GM12892 (cell line): ENCODE measurements at regions not wholly inside any gene's neighbourhood (a gene's known extent, or its start where the extent isn't known, plus 50 kb on each side); places are given as distances from the start of the nearest gene placed in this dataset.

Experiments used
- POLR2A ChIP-seq: IDR thresholded peaks from 2 replicates; pipeline ENCODE4 v1.6.1; 2011; ENCODE audit warnings: low read depth, low read length, control low read depth
- POLR2AphosphoS5 ChIP-seq: IDR thresholded peaks from 2 replicates; pipeline ENCODE4 v1.6.1; 2011; ENCODE audit warnings: low read depth, low read length, control low read depth
- TAF1 ChIP-seq: IDR thresholded peaks from 2 replicates; pipeline ENCODE4 v1.6.1; 2011; ENCODE audit warnings: low read depth, mild to moderate bottlenecking, control low read depth, low read length, borderline replicate concordance

DNA sequence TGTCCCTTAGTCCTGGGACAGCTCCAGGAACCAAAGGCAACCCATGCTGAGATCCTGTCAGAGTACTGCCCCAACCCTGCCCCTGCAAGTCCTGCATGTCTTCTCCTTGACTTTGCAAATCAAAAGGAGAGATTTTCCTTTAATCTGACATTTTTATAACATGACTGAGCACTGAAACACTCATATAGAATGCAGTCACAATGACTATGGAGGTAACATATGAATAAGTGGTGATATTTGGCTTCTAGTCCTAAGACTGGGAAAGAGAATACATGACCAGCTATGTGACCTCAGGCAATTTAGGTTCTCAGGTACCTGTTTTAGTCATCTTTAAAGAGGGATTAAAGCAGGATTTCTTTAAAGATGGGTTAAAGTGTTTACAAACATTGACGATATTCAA lies 941.6 kb upstream of the CDH8 start:
- TF ChIP-seq POLR2AphosphoS5: no peak
- TF ChIP-seq POLR2A: no peak
- no peak for TF ChIP-seq TAF1
